ENCODE measurements at regions not wholly inside any gene's neighbourhood (a gene's known extent, or its start where the extent isn't known, plus 50 kb on each side); places are given as distances from the start of the nearest gene placed in this dataset.

DNA sequence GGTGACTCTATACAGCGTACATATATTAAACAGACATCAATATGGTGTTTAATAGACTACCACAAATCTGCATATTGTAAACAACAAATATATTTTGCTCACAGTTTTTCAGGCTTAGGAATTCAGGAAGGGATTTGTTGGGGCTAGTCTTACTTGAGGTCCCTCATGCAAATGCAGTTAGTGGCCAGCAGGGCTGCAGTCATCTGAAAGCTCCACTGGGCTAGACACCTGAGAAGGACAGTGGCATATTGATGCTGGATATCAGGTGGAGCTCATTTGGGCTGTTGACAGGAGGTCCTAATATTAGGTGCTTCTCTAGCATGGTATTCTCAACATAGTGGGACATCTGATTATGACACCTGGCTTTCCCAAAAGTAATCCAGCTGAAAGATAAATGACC, 493.8 kb upstream of the PABPC4L start:
- no peak for TF ChIP-seq POLR2AphosphoS5 (IDR thresholded peaks at IDR 0.05; ENCODE audit: low read depth)
- peak; percentile 20 to 36 for TF ChIP-seq CTCF (conservative IDR thresholded peaks at IDR 0.05; ENCODE audit: low read depth in 2 of 2)
- TF ChIP-seq EZH2phosphoT487 (IDR thresholded peaks at IDR 0.05; ENCODE audit: unreplicated experiment) = no peak
- no peak for TF ChIP-seq JUNB (IDR thresholded peaks at IDR 0.05; ENCODE audit: unreplicated experiment)
- TF ChIP-seq EZH2 (IDR thresholded peaks at IDR 0.05; ENCODE audit: low read depth, unreplicated experiment) = no peak
- TF ChIP-seq REST (IDR thresholded peaks at IDR 0.05; ENCODE audit: unreplicated experiment) = no peak
- no peak for TF ChIP-seq CREB1 (CRISPR knock-in tag; IDR thresholded peaks at IDR 0.05; ENCODE audit: low read depth)
- TF ChIP-seq, protein P1, sequence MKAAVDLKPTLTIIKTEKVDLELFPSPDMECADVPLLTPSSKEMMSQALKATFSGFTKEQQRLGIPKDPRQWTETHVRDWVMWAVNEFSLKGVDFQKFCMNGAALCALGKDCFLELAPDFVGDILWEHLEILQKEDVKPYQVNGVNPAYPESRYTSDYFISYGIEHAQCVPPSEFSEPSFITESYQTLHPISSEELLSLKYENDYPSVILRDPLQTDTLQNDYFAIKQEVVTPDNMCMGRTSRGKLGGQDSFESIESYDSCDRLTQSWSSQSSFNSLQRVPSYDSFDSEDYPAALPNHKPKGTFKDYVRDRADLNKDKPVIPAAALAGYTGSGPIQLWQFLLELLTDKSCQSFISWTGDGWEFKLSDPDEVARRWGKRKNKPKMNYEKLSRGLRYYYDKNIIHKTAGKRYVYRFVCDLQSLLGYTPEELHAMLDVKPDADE (IDR thresholded peaks at IDR 0.05) = no peak
- no peak for TF ChIP-seq ZNF331 (CRISPR knock-in tag; IDR thresholded peaks at IDR 0.05; ENCODE audit: low read depth)
